Kidney epithelial cell (primary cell): ENCODE measurements at regions not wholly inside any gene's neighbourhood (a gene's known extent, or its start where the extent isn't known, plus 50 kb on each side); places are given as distances from the start of the nearest gene placed in this dataset.
"Not testable (repeated sequence)": the region's sequence is repeated elsewhere in the genome, so short reads cannot be mapped to it uniquely, and the experiment has no call there.

ENCODE experiments used
- DNase-seq: peaks from one replicate; pipeline ENCODE4 v3.0.0-alpha.2; 2010; ENCODE audit warnings: low read depth
- H3K27me3 ChIP-seq: 2 replicates; pipeline ENCODE4 v1.6.0; 2011; ENCODE audit warnings: low read length; ENCODE audit not compliant: control insufficient read depth, insufficient read depth
- H3K36me3 ChIP-seq: 2 replicates; pipeline ENCODE4 v1.5.1; 2011; ENCODE audit warnings: low read length; ENCODE audit not compliant: control insufficient read depth, insufficient read depth
- H3K4me3 ChIP-seq: 2 replicates; pipeline ENCODE4 v1.5.1; 2011; ENCODE audit warnings: low read depth, mild to moderate bottlenecking, control low read depth, low read length
- CTCF ChIP-seq: IDR thresholded peaks from 2 replicates; pipeline ENCODE4 v1.5.1; 2011; ENCODE audit warnings: mild to moderate bottlenecking, moderate library complexity, low read length, control low read depth, inconsistent platforms; ENCODE audit not compliant: insufficient read depth, poor library complexity, severe bottlenecking

GRCh38 chr14:56057071-56057741, 61.0 kb upstream of the PELI2 start:
- DNase-seq, result no peak
- no peaks in the 10 kb centered on the region for H3K27me3 ChIP-seq
- no peak for TF ChIP-seq CTCF
- H3K36me3 ChIP-seq, result no peaks in the 10 kb centered on the region
- H3K4me3 ChIP-seq, result no peak overlapping the region

GRCh38 chr14:56057767-56058166, 60.4 kb upstream of the PELI2 start:
- no peaks in the 10 kb centered on the region for H3K36me3 ChIP-seq
- H3K27me3 ChIP-seq, result no peaks in the 10 kb centered on the region
- DNase-seq, result no peak
- no peak overlapping the region for H3K4me3 ChIP-seq
- TF ChIP-seq CTCF, result no peak

GRCh38 chr14:56059054-56059453, 59.2 kb upstream of the PELI2 start:
- TF ChIP-seq CTCF, result no peak
- Histone ChIP-seq H3K27me3 (no peaks in the 10 kb centered on the region), H3K36me3 (no peaks in the 10 kb centered on the region), H3K4me3 (no peak overlapping the region)
- DNase-seq, result peak; percentile 62

GRCh38 chr14:56061051-56061450, 57.2 kb upstream of the PELI2 start:
- TF ChIP-seq CTCF, result no peak
- DNase-seq, result no peak
- H3K27me3 ChIP-seq, result no peaks in the 10 kb centered on the region
- H3K4me3 ChIP-seq, result no peak overlapping the region
- H3K36me3 ChIP-seq, result no peaks in the 10 kb centered on the region

GRCh38 chr14:56063131-56063530, 55.1 kb upstream of the PELI2 start:
- Histone ChIP-seq H3K27me3 (no peaks in the 10 kb centered on the region), H3K36me3 (no peaks in the 10 kb centered on the region), H3K4me3 (no peak overlapping the region)
- no peak for TF ChIP-seq CTCF
- DNase-seq, result no peak

GRCh38 chr14:56064513-56064912, 53.7 kb upstream of the PELI2 start:
- no peak overlapping the region for H3K4me3 ChIP-seq
- no peaks in the 10 kb centered on the region for H3K27me3 ChIP-seq
- DNase-seq, result no peak
- TF ChIP-seq CTCF, result no peak
- H3K36me3 ChIP-seq, result no peaks in the 10 kb centered on the region

GRCh38 chr14:56065199-56065598, 53.0 kb upstream of the PELI2 start:
- H3K36me3 ChIP-seq, DNase-seq, H3K4me3 ChIP-seq, H3K27me3 ChIP-seq: not testable (repeated sequence)
